GM18951 (cell line): ENCODE measurements at regions not wholly inside any gene's neighbourhood (a gene's known extent, or its start where the extent isn't known, plus 50 kb on each side); places are given as distances from the start of the nearest gene placed in this dataset.

ENCODE experiments used
- POLR2A ChIP-seq: IDR thresholded peaks from 4 replicates; pipeline ENCODE4 v1.6.1; 2011; ENCODE audit warnings: mild to moderate bottlenecking; ENCODE audit not compliant: insufficient read length, insufficient read depth; ENCODE audit errors: extremely low read depth
- in situ Hi-C: fragments of 300-500 bp; cut with MboI; formaldehyde crosslinking; loops from one replicate; pipeline ENCODE4 v1.12.0; 2022; ENCODE audit warnings: low sequenced_read_pairs, mixed read lengths, inconsistent platforms; ENCODE audit not compliant: unreplicated experiment

- in situ Hi-C loops, result no loop called here
- TF ChIP-seq POLR2A, result no peak
Measured at GRCh38 chr11:22991196-22991595, 130.9 kb upstream of the CCDC179 start.

- TF ChIP-seq POLR2A, result no peak
- in situ Hi-C loops, result no loop called here
Measured at GRCh38 chr11:23006730-23007129, 146.5 kb upstream of the CCDC179 start.

- no peak for TF ChIP-seq POLR2A
- in situ Hi-C loops, result no loop called here
Measured at GRCh38 chr11:23010790-23011335, 150.6 kb upstream of the CCDC179 start.

- in situ Hi-C loops, result no loop called here
- no peak for TF ChIP-seq POLR2A
Measured at GRCh38 chr11:23012930-23013329, 152.7 kb upstream of the CCDC179 start.

GRCh38 chr11:23013509-23013908, 153.2 kb upstream of the CCDC179 start:
- in situ Hi-C loops, result no loop called here
- TF ChIP-seq POLR2A, result no peak

- in situ Hi-C loops, result loop anchor here (10.0 kb wide), 1 partner anchor 93 kb away; no protein-coding TSS in a partner anchor
- no peak for TF ChIP-seq POLR2A
Measured at GRCh38 chr11:23021287-23021863, 161.1 kb upstream of the CCDC179 start.

GRCh38 chr11:23022854-23023253, 162.6 kb upstream of the CCDC179 start:
- no peak for TF ChIP-seq POLR2A
- in situ Hi-C loops, result loop anchor here (10.0 kb wide), 1 partner anchor 92 kb away; no protein-coding TSS in a partner anchor

GRCh38 chr11:23023319-23023718, 163.0 kb upstream of the CCDC179 start:
- in situ Hi-C loops, result loop anchor here (10.0 kb wide), 1 partner anchor 91 kb away; no protein-coding TSS in a partner anchor
- TF ChIP-seq POLR2A, result no peak

GRCh38 chr11:23041001-23041503, 180.8 kb upstream of the CCDC179 start:
- TF ChIP-seq POLR2A, result no peak
- in situ Hi-C loops, result no loop called here

- in situ Hi-C loops, result no loop called here
- no peak for TF ChIP-seq POLR2A
Measured at GRCh38 chr11:23058656-23059055, 198.4 kb upstream of the CCDC179 start.

GRCh38 chr11:23063276-23063675, 203.0 kb upstream of the CCDC179 start:
- in situ Hi-C loops, result no loop called here
- no peak for TF ChIP-seq POLR2A

- in situ Hi-C loops, result no loop called here
Measured at GRCh38 chr11:23078289-23078971, 218.2 kb upstream of the CCDC179 start.

GRCh38 chr11:23079382-23079813, 219.1 kb upstream of the CCDC179 start:
- in situ Hi-C loops, result no loop called here
- peak; percentile 20 for TF ChIP-seq POLR2A

More at GRCh38 chr11:23078289-23078971, 218.2 kb upstream of the CCDC179 start:
- TF ChIP-seq POLR2A, result peak; percentile 22
